ENCODE measurements at regions not wholly inside any gene's neighbourhood (a gene's known extent, or its start where the extent isn't known, plus 50 kb on each side); places are given as distances from the start of the nearest gene placed in this dataset.

DNA sequence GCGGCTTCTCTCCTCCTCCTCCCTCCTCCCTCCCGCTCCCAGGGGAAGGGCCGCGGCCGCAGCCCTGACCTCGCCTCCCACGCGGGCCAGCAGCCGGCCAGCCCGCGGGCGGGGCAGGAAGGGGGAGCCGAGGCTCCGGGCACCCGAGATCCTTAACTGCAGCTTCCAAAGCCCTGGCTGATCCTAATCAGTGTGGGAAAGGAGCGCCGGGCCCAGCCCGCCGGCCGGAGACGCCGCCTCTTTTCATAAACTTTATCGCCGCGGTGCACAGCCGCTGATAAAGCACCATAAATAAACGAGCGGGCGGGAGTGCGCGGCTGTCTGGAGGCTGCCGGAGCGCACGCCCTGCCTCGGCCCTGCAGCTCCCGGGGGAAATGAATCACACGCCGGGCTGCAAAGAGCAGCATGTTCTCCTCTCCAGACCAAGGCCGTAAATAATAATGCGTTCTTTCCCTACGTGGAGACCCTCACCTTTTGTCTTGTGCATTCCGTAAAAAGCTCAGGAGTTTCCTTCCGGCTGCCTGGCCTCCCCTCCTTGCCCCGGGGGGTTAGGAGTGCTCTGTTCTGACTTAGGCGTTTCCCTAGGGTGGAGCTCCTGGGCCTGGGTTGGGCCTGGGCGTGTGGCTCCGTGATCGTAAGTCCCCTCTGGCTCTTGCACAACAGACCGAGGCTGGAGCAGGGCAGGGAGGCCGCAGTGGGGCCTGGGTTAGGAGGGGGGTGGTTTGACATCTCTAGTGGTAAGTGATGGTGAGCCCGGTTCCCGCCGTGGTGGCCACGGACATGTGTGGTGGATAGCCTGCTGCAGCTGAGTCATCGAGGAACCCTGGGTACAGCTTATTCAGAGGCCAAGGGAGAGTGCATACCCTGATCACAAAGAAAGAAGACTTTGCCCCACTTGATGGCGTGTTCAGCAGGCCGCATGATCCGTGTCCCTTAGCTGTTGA lies 132.6 kb upstream of the HES1 start:
- WGBS, 5 donors = 6 to 10% (median 7%) methylated on average over 49 to 58 of the region's 58 CpGs
- H3K36me3 ChIP-seq = no peaks in the 10 kb centered on the region
- peak overlapping the region in 7 of 8 donors; percentile 6 to 66 (median 32) for H3K4me3 ChIP-seq
- peaks cover 27 to 59% (median 43%) of the 10 kb centered on the region in 6 donors for H3K4me1 ChIP-seq
- intact Hi-C loops (cut with DNase I; ENCODE audit: low total_unique reads) = no loop called here
- peak; percentile 92 for DNase-seq
- H3K27ac ChIP-seq = peak overlapping the region in 7 of 8 donors; percentile 47 to 82 (median 73)
- no peaks in the 10 kb centered on the region for H3K9me3 ChIP-seq
- TF ChIP-seq, protein P1, sequence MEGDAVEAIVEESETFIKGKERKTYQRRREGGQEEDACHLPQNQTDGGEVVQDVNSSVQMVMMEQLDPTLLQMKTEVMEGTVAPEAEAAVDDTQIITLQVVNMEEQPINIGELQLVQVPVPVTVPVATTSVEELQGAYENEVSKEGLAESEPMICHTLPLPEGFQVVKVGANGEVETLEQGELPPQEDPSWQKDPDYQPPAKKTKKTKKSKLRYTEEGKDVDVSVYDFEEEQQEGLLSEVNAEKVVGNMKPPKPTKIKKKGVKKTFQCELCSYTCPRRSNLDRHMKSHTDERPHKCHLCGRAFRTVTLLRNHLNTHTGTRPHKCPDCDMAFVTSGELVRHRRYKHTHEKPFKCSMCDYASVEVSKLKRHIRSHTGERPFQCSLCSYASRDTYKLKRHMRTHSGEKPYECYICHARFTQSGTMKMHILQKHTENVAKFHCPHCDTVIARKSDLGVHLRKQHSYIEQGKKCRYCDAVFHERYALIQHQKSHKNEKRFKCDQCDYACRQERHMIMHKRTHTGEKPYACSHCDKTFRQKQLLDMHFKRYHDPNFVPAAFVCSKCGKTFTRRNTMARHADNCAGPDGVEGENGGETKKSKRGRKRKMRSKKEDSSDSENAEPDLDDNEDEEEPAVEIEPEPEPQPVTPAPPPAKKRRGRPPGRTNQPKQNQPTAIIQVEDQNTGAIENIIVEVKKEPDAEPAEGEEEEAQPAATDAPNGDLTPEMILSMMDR (IDR thresholded peaks at IDR 0.05 in 8 of 11, conservative IDR thresholded peaks at IDR 0.05 in 3 of 11) = no peak
- peak; percentile 72 to 92 (median 88) for TF ChIP-seq POLR2AphosphoS5 (IDR thresholded peaks at IDR 0.05)
- no peak for TF ChIP-seq POLR2A (IDR thresholded peaks at IDR 0.05)
- peaks cover 0 to 27% (median 0%) of the 10 kb centered on the region in 7 donors for H3K27me3 ChIP-seq (replicated peaks in 1 of 7)

DNA sequence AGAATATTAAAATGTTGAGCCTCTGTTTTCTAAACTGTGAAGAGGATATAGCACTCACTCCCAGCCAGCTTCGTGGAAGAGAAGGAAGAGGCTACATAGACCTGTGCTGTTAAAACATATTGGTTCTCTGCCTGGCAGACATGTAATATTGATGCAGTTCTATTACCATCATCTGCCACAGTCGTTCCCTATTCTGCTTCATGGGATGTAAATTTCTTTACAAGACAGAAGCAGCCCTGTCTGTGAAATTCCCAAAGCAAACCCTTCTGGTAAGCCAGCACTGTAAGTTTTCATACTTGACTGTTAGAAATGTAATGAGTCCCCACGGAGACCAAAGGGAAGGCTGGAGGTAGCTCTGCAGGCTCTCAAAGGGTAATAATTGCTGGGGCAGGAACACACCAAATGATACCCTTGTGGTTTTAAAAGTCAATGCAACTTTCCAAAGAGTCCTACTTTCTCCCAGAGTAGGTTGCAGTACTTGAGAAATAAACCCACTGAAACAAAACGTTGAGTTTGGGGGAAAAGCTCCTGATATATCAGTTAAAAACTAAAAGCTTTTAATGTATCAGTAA lies 129.9 kb upstream of the HES1 start:
- 65 to 88% (median 79%) methylated on average over 4 of the region's 4 CpGs for WGBS, 5 donors
- intact Hi-C loops (cut with DNase I; ENCODE audit: low total_unique reads) = no loop called here
- Histone ChIP-seq H3K36me3 (no peaks in the 10 kb centered on the region), H3K9me3 (no peaks in the 10 kb centered on the region), H3K4me3 (no peak overlapping the region), H3K27ac (no peak overlapping the region), H3K27me3 (replicated peaks in 1 of 7) (peaks cover 0 to 27% (median 0%) of the 10 kb centered on the region in 7 donors), H3K4me1 (peaks cover 27 to 54% (median 43%) of the 10 kb centered on the region in 6 donors)
- no peak for TF ChIP-seq POLR2AphosphoS5 (IDR thresholded peaks at IDR 0.05)
- no peak for TF ChIP-seq POLR2A (IDR thresholded peaks at IDR 0.05)
- TF ChIP-seq, protein P1 (IDR thresholded peaks at IDR 0.05 in 8 of 11, conservative IDR thresholded peaks at IDR 0.05 in 3 of 11) = no peak
- no peak for DNase-seq

DNA sequence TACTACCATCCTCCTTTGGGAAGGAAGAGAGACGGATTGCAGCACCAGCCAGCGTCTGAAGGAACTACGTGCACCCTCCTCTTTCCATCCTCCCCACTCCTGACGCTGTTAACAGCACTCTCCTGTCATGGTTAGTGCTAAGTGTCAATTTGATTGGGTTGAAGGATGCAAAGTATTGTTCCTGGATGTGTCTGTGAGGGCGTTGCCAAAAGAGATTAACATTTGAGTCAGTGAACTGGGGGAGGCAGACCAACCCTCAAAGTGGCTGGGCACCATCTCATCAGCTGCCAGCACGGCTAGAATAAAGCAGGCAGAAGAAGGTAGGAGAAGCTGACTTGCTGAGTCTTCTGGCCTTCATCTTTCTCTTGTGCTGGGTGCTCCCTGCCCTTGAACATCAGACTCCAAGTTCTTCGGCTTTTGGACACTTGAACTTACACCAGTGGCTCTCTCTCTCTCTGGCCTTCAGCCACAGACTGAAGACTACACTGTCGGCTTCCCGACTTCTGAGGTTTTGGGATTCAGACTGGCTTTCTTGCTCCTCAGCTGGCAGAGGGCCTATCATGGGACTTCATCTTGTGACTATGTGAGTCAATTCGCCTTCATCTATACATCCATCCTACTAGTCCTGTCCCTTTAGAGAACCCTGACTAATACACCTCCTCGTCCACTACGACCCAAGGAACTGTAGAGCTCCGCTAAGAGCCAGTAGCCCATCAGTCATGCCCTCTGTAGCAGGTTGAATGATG lies 128.2 kb upstream of the HES1 start:
- Histone ChIP-seq H3K36me3 (no peaks in the 10 kb centered on the region), H3K9me3 (no peaks in the 10 kb centered on the region), H3K4me3 (no peak overlapping the region), H3K27ac (no peak overlapping the region), H3K27me3 (replicated peaks in 1 of 7) (peaks cover 0 to 12% (median 0%) of the 10 kb centered on the region in 7 donors), H3K4me1 (peaks cover 22 to 50% (median 37%) of the 10 kb centered on the region in 6 donors)
- DNase-seq = no peak
- intact Hi-C loops (cut with DNase I; ENCODE audit: low total_unique reads) = no loop called here
- no peak for TF ChIP-seq POLR2A (IDR thresholded peaks at IDR 0.05)
- no peak for TF ChIP-seq POLR2AphosphoS5 (IDR thresholded peaks at IDR 0.05)
- TF ChIP-seq, protein P1 (IDR thresholded peaks at IDR 0.05 in 8 of 11, conservative IDR thresholded peaks at IDR 0.05 in 3 of 11) = no peak
- WGBS, 5 donors = 75 to 84% (median 77%) methylated on average over 12 to 13 of the region's 13 CpGs
